ENCODE measurements at regions not wholly inside any gene's neighbourhood (a gene's known extent, or its start where the extent isn't known, plus 50 kb on each side); places are given as distances from the start of the nearest gene placed in this dataset.

DNA sequence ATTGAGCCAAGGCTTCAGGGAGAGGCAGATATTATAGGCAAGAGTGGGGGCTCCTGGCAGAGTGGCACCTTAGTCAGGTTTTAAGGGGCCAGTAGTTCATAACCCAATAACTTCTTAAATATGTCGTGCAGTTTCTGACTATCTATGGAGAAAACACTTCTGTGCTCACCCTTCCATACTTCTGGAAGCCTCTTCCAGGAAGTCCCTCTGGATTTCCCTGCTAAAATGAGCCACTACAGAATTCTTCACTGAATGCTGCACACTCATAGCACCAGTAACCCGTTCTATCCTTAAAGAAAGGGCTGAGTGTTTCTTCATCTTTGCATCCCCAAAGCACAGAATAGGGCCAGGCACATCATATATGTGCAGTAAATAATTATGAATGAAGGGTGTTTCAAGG, 198.5 kb upstream of the SLC24A3 start:
- H3K79me1 ChIP-seq (ENCODE audit: low read length), result no peaks in the 10 kb centered on the region
- H4K5ac ChIP-seq (ENCODE audit: low read length), result no peak overlapping the region
- no peak overlapping the region for H3K4ac ChIP-seq (ENCODE audit: low read depth, low read length)
- H3K18ac ChIP-seq (ENCODE audit: low read length), result no peak overlapping the region
- peaks cover 6% of the 10 kb centered on the region for H3K4me1 ChIP-seq (ENCODE audit: control insufficient read depth, low read depth, low read length)
- no peak overlapping the region for H3K23ac ChIP-seq (ENCODE audit: low read length)
- no peaks in the 10 kb centered on the region for H3K27me3 ChIP-seq (ENCODE audit: insufficient read depth, low read length, poor library complexity)
- no peak for DNase-seq
- no peaks in the 10 kb centered on the region for H3K36me3 ChIP-seq (ENCODE audit: control insufficient read depth, insufficient read depth, low read length)
- no peak overlapping the region for H2BK120ac ChIP-seq (ENCODE audit: low read depth, low read length)
- H4K8ac ChIP-seq (ENCODE audit: low read depth, low read length), result no peak overlapping the region
- no peak overlapping the region for H3K9ac ChIP-seq (ENCODE audit: low read length)
- H3K4me3 ChIP-seq (ENCODE audit: low read length), result no peak overlapping the region
- no peak overlapping the region for H2AK5ac ChIP-seq (ENCODE audit: low read length)
- H2BK15ac ChIP-seq (replicated peaks; ENCODE audit: low read depth), result no peak overlapping the region
- no peak overlapping the region for H2BK5ac ChIP-seq (ENCODE audit: low read length)
- no peak overlapping the region for H3K27ac ChIP-seq (ENCODE audit: low read depth, low read length)
- H3K79me2 ChIP-seq (ENCODE audit: control insufficient read depth, insufficient read depth, low read length), result no peaks in the 10 kb centered on the region
- no peak overlapping the region for H3K56ac ChIP-seq (ENCODE audit: low read length)
- H3K4me2 ChIP-seq (ENCODE audit: low read length), result no peak overlapping the region
- WGBS (ENCODE audit: extremely low coverage, insufficient coverage, low lambda C conversion rate), result no CpG with 5 or more reads among the region's 2 CpGs

- H3K27me3 ChIP-seq (ENCODE audit: insufficient read depth, low read length, poor library complexity), result no peaks in the 10 kb centered on the region
- no peak overlapping the region for H4K8ac ChIP-seq (ENCODE audit: low read depth, low read length)
- H3K4me3 ChIP-seq (ENCODE audit: low read length), result no peak overlapping the region
- H3K56ac ChIP-seq (ENCODE audit: low read length), result no peak overlapping the region
- H3K4me2 ChIP-seq (ENCODE audit: low read length), result no peak overlapping the region
- H3K18ac ChIP-seq (ENCODE audit: low read length), result no peak overlapping the region
- no peak overlapping the region for H3K27ac ChIP-seq (ENCODE audit: low read depth, low read length)
- H3K79me2 ChIP-seq (ENCODE audit: control insufficient read depth, insufficient read depth, low read length), result no peaks in the 10 kb centered on the region
- no peak overlapping the region for H2AK5ac ChIP-seq (ENCODE audit: low read length)
- peaks cover 6% of the 10 kb centered on the region for H3K4me1 ChIP-seq (ENCODE audit: control insufficient read depth, low read depth, low read length)
- no peak overlapping the region for H3K9ac ChIP-seq (ENCODE audit: low read length)
- H3K36me3 ChIP-seq (ENCODE audit: control insufficient read depth, insufficient read depth, low read length), result no peaks in the 10 kb centered on the region
- no peak overlapping the region for H4K5ac ChIP-seq (ENCODE audit: low read length)
- no peaks in the 10 kb centered on the region for H3K79me1 ChIP-seq (ENCODE audit: low read length)
- no peak overlapping the region for H2BK120ac ChIP-seq (ENCODE audit: low read depth, low read length)
- WGBS (ENCODE audit: extremely low coverage, insufficient coverage, low lambda C conversion rate), result no CpG with 5 or more reads among the region's 11 CpGs
- no peak overlapping the region for H3K4ac ChIP-seq (ENCODE audit: low read depth, low read length)
- DNase-seq, result peak; percentile 62
- no peak overlapping the region for H2BK5ac ChIP-seq (ENCODE audit: low read length)
- H3K23ac ChIP-seq (ENCODE audit: low read length), result no peak overlapping the region
- H2BK15ac ChIP-seq (replicated peaks; ENCODE audit: low read depth), result no peak overlapping the region
Observed at GRCh38 chr20:19015351-19016139, 196.9 kb upstream of the SLC24A3 start.

GRCh38 chr20:19016140-19016497, 196.3 kb upstream of the SLC24A3 start:
- Histone ChIP-seq H2BK5ac (ENCODE audit: low read length) (no peak overlapping the region), H3K27me3 (ENCODE audit: insufficient read depth, low read length, poor library complexity) (no peaks in the 10 kb centered on the region)
- no peak for DNase-seq

GRCh38 chr20:19017104-19017690, 195.2 kb upstream of the SLC24A3 start:
- Histone ChIP-seq H3K56ac (ENCODE audit: low read length) (no peak overlapping the region), H3K36me3 (ENCODE audit: control insufficient read depth, insufficient read depth, low read length) (no peaks in the 10 kb centered on the region), H2BK5ac (ENCODE audit: low read length) (no peak overlapping the region), H3K18ac (ENCODE audit: low read length) (no peak overlapping the region), H2AK5ac (ENCODE audit: low read length) (no peak overlapping the region), H3K79me2 (ENCODE audit: control insufficient read depth, insufficient read depth, low read length) (no peaks in the 10 kb centered on the region), H2BK120ac (ENCODE audit: low read depth, low read length) (no peak overlapping the region), H3K4me2 (ENCODE audit: low read length) (no peak overlapping the region), H3K27me3 (ENCODE audit: insufficient read depth, low read length, poor library complexity) (no peaks in the 10 kb centered on the region), H3K9ac (ENCODE audit: low read length) (no peak overlapping the region), H4K8ac (ENCODE audit: low read depth, low read length) (no peak overlapping the region), H3K79me1 (ENCODE audit: low read length) (no peaks in the 10 kb centered on the region), H3K27ac (ENCODE audit: low read depth, low read length) (no peak overlapping the region), H3K4me3 (ENCODE audit: low read length) (no peak overlapping the region), H4K5ac (ENCODE audit: low read length) (no peak overlapping the region), H3K23ac (ENCODE audit: low read length) (no peak overlapping the region), H3K4ac (ENCODE audit: low read depth, low read length) (no peak overlapping the region), H3K4me1 (ENCODE audit: control insufficient read depth, low read depth, low read length) (peaks cover 6% of the 10 kb centered on the region), H2BK15ac (replicated peaks; ENCODE audit: low read depth) (no peak overlapping the region)
- no peak for DNase-seq
- no CpG with 5 or more reads among the region's 11 CpGs for WGBS (ENCODE audit: extremely low coverage, insufficient coverage, low lambda C conversion rate)

More at GRCh38 chr20:19016140-19016497, 196.3 kb upstream of the SLC24A3 start:
- Histone ChIP-seq H3K4me1 (ENCODE audit: control insufficient read depth, low read depth, low read length) (peaks cover 6% of the 10 kb centered on the region), H3K36me3 (ENCODE audit: control insufficient read depth, insufficient read depth, low read length) (no peaks in the 10 kb centered on the region), H3K4ac (ENCODE audit: low read depth, low read length) (no peak overlapping the region), H2BK15ac (replicated peaks; ENCODE audit: low read depth) (no peak overlapping the region), H3K79me1 (ENCODE audit: low read length) (no peaks in the 10 kb centered on the region), H3K9ac (ENCODE audit: low read length) (no peak overlapping the region), H4K5ac (ENCODE audit: low read length) (no peak overlapping the region), H3K4me2 (ENCODE audit: low read length) (no peak overlapping the region), H4K8ac (ENCODE audit: low read depth, low read length) (no peak overlapping the region), H3K27ac (ENCODE audit: low read depth, low read length) (no peak overlapping the region), H2AK5ac (ENCODE audit: low read length) (no peak overlapping the region), H3K18ac (ENCODE audit: low read length) (no peak overlapping the region), H3K4me3 (ENCODE audit: low read length) (no peak overlapping the region), H3K56ac (ENCODE audit: low read length) (no peak overlapping the region), H3K79me2 (ENCODE audit: control insufficient read depth, insufficient read depth, low read length) (no peaks in the 10 kb centered on the region), H3K23ac (ENCODE audit: low read length) (no peak overlapping the region), H2BK120ac (ENCODE audit: low read depth, low read length) (no peak overlapping the region)
- no CpG with 5 or more reads among the region's 7 CpGs for WGBS (ENCODE audit: extremely low coverage, insufficient coverage, low lambda C conversion rate)

GRCh38 chr20:19018881-19019280, 193.6 kb upstream of the SLC24A3 start:
- no peak overlapping the region for H3K23ac ChIP-seq (ENCODE audit: low read length)

More at GRCh38 chr20:19018881-19019280, 193.6 kb upstream of the SLC24A3 start:
- no peaks in the 10 kb centered on the region for H3K36me3 ChIP-seq (ENCODE audit: control insufficient read depth, insufficient read depth, low read length)
- no peak overlapping the region for H2BK120ac ChIP-seq (ENCODE audit: low read depth, low read length)
- no peak overlapping the region for H3K4me2 ChIP-seq (ENCODE audit: low read length)
- H3K4me1 ChIP-seq (ENCODE audit: control insufficient read depth, low read depth, low read length), result peaks cover 6% of the 10 kb centered on the region
- DNase-seq, result no peak
- no peak overlapping the region for H3K4ac ChIP-seq (ENCODE audit: low read depth, low read length)
- no peaks in the 10 kb centered on the region for H3K27me3 ChIP-seq (ENCODE audit: insufficient read depth, low read length, poor library complexity)
- H3K27ac ChIP-seq (ENCODE audit: low read depth, low read length), result no peak overlapping the region
- no peak overlapping the region for H2BK5ac ChIP-seq (ENCODE audit: low read length)
- no peak overlapping the region for H3K56ac ChIP-seq (ENCODE audit: low read length)
- H3K18ac ChIP-seq (ENCODE audit: low read length), result no peak overlapping the region
- no peaks in the 10 kb centered on the region for H3K79me2 ChIP-seq (ENCODE audit: control insufficient read depth, insufficient read depth, low read length)
- H4K5ac ChIP-seq (ENCODE audit: low read length), result no peak overlapping the region
- H4K8ac ChIP-seq (ENCODE audit: low read depth, low read length), result no peak overlapping the region
- H3K79me1 ChIP-seq (ENCODE audit: low read length), result no peaks in the 10 kb centered on the region
- H2AK5ac ChIP-seq (ENCODE audit: low read length), result no peak overlapping the region
- no CpG with 5 or more reads among the region's 5 CpGs for WGBS (ENCODE audit: extremely low coverage, insufficient coverage, low lambda C conversion rate)
- no peak overlapping the region for H3K9ac ChIP-seq (ENCODE audit: low read length)
- no peak overlapping the region for H2BK15ac ChIP-seq (replicated peaks; ENCODE audit: low read depth)
- no peak overlapping the region for H3K4me3 ChIP-seq (ENCODE audit: low read length)

All from mesendoderm (in vitro differentiated cells).